H9 (cell line): ENCODE measurements at regions not wholly inside any gene's neighbourhood (a gene's known extent, or its start where the extent isn't known, plus 50 kb on each side); places are given as distances from the start of the nearest gene placed in this dataset.

ENCODE experiments used
- DNase-seq: peaks from one replicate; pipeline ENCODE4 v3.0.0-alpha.2; 2017
- H2AFZ ChIP-seq: one replicate; pipeline ENCODE4 v1.6.1; 2013; ENCODE audit warnings: mild to moderate bottlenecking, low read length, control low read depth, moderate library complexity
- H2AK5ac ChIP-seq: 2 replicates; pipeline ENCODE4 v1.6.1; 2013; ENCODE audit warnings: low read length, control low read depth, mixed read lengths; ENCODE audit not compliant: insufficient read length
- H2BK120ac ChIP-seq: one replicate; pipeline ENCODE4 v1.6.1; 2013; ENCODE audit warnings: low read depth, mild to moderate bottlenecking, low read length, control low read depth, inconsistent platforms; ENCODE audit not compliant: poor library complexity, severe bottlenecking
- H2BK12ac ChIP-seq: 2 replicates; pipeline ENCODE4 v1.6.1; 2013; ENCODE audit warnings: low read length, control low read depth, mixed read lengths, low read depth; ENCODE audit not compliant: insufficient read length
- H2BK15ac ChIP-seq: 2 replicates; pipeline ENCODE4 v1.6.1; 2013; ENCODE audit warnings: low read depth, low read length, control low read depth
- H2BK20ac ChIP-seq: one replicate; pipeline ENCODE4 v1.6.1; 2013; ENCODE audit warnings: low read depth, mild to moderate bottlenecking, low read length, control low read depth, inconsistent platforms; ENCODE audit not compliant: poor library complexity, severe bottlenecking
- H2BK5ac ChIP-seq: 2 replicates; pipeline ENCODE4 v1.6.1; 2013; ENCODE audit warnings: low read length, control low read depth, mixed read lengths; ENCODE audit not compliant: insufficient read length
- H3K14ac ChIP-seq: 2 replicates; pipeline ENCODE4 v1.6.1; 2013; ENCODE audit warnings: low read length, control low read depth; ENCODE audit not compliant: insufficient read depth
- H3K18ac ChIP-seq: 2 replicates; pipeline ENCODE4 v1.6.1; 2013; ENCODE audit warnings: low read depth, mild to moderate bottlenecking, mixed read lengths, low read length, control low read depth; ENCODE audit not compliant: insufficient read length
- H3K23ac ChIP-seq: 2 replicates; pipeline ENCODE4 v1.6.1; 2013; ENCODE audit warnings: low read length, control low read depth, mixed read lengths, low read depth; ENCODE audit not compliant: insufficient read length
- H3K23me2 ChIP-seq: 2 replicates; pipeline ENCODE4 v1.6.1; 2013; ENCODE audit warnings: low read depth, mild to moderate bottlenecking, mixed read lengths, low read length, control low read depth; ENCODE audit not compliant: insufficient read length, poor library complexity, severe bottlenecking
- H3K27ac ChIP-seq: 2 replicates; pipeline ENCODE4 v1.5.1; 2013; ENCODE audit warnings: low read length, control low read depth, mixed read lengths, low read depth; ENCODE audit not compliant: insufficient read length
- H3K27me3 ChIP-seq: 2 replicates; pipeline ENCODE4 v1.6.1; 2013; ENCODE audit warnings: low read length, control low read depth, inconsistent platforms; ENCODE audit not compliant: insufficient read depth
- H3K4ac ChIP-seq: 2 replicates; pipeline ENCODE4 v1.6.1; 2013; ENCODE audit warnings: low read depth, mild to moderate bottlenecking, control low read depth, inconsistent platforms, low read length, moderate library complexity
- H3K4me1 ChIP-seq: 2 replicates; pipeline ENCODE4 v1.6.1; 2013; ENCODE audit warnings: low read length, control low read depth, inconsistent platforms; ENCODE audit not compliant: insufficient read depth
- H3K4me2 ChIP-seq: 2 replicates; pipeline ENCODE4 v1.6.1; 2013; ENCODE audit warnings: low read length, control low read depth, mixed read lengths; ENCODE audit not compliant: insufficient read length, insufficient read depth
- H3K56ac ChIP-seq: 2 replicates; pipeline ENCODE4 v1.6.1; 2013; ENCODE audit warnings: low read depth, mild to moderate bottlenecking, mixed read lengths, low read length, control low read depth; ENCODE audit not compliant: insufficient read length
- H3K79me1 ChIP-seq: 2 replicates; pipeline ENCODE4 v1.6.1; 2013; ENCODE audit warnings: low read depth, mild to moderate bottlenecking, moderate library complexity, low read length, control low read depth, inconsistent platforms; ENCODE audit not compliant: insufficient read depth, poor library complexity, severe bottlenecking
- H3K79me2 ChIP-seq: 2 replicates; pipeline ENCODE4 v1.6.1; 2013; ENCODE audit warnings: low read length, control low read depth, inconsistent platforms; ENCODE audit not compliant: insufficient read depth
- H3K9ac ChIP-seq: 2 replicates; pipeline ENCODE4 v1.6.1; 2013; ENCODE audit warnings: low read length, control low read depth, mixed read lengths; ENCODE audit not compliant: insufficient read length; ENCODE audit errors: extremely low read depth
- H3K9me3 ChIP-seq: one replicate; pipeline ENCODE4 v1.6.1; 2013; ENCODE audit warnings: low read depth, low read length, inconsistent platforms; ENCODE audit not compliant: control insufficient read depth
- H3T11ph ChIP-seq: one replicate; pipeline ENCODE4 v1.6.1; 2013; ENCODE audit warnings: mild to moderate bottlenecking, low read length, control low read depth, inconsistent platforms
- H4K20me1 ChIP-seq: one replicate; pipeline ENCODE4 v1.6.1; 2013; ENCODE audit not compliant: control insufficient read depth, insufficient read length, insufficient read depth
- H4K5ac ChIP-seq: 2 replicates; pipeline ENCODE4 v1.6.1; 2013; ENCODE audit warnings: low read depth, mild to moderate bottlenecking, mixed read lengths, low read length, control low read depth; ENCODE audit not compliant: insufficient read length
- H4K8ac ChIP-seq: replicated peaks from 2 replicates; pipeline ENCODE4 v1.6.1; 2013; ENCODE audit warnings: low read length, control low read depth, mixed read lengths, low read depth; ENCODE audit not compliant: insufficient read length
- H4K91ac ChIP-seq: 2 replicates; pipeline ENCODE4 v1.6.1; 2013; ENCODE audit warnings: low read depth, mild to moderate bottlenecking, moderate library complexity, mixed read lengths, low read length, control low read depth; ENCODE audit not compliant: insufficient read length
- H3K27ac Mint-ChIP-seq, 3 experiments: 2 replicates in 2 of 3; 3 replicates in 1 of 3; pipeline ENCODE4 v1.8.0; 2020 to 2021; ENCODE audit warnings: mixed read lengths in 3 of 3, mild to moderate bottlenecking in 1 of 3, moderate library complexity in 1 of 3
- H3K27me3 Mint-ChIP-seq: 2 replicates; pipeline ENCODE4 v1.8.0; 2021; ENCODE audit warnings: low read depth, mild to moderate bottlenecking, moderate library complexity, mixed read lengths
- H3K36me3 Mint-ChIP-seq, 3 experiments: 2 replicates in 2 of 3; 3 replicates in 1 of 3; pipeline ENCODE4 v1.8.0; 2020 to 2021; ENCODE audit warnings: low read depth in 3 of 3, mixed read lengths in 3 of 3; ENCODE audit not compliant: insufficient read depth in 1 of 3
- H3K4me1 Mint-ChIP-seq, 2 experiments: 2 replicates each; pipeline ENCODE4 v1.8.0; 2020; ENCODE audit warnings: mixed read lengths in 2 of 2
- H3K4me3 Mint-ChIP-seq, 2 experiments: 2 replicates in 1 of 2; 3 replicates in 1 of 2; pipeline ENCODE4 v1.8.0; 2020 to 2021; ENCODE audit warnings: mild to moderate bottlenecking in 2 of 2, mixed read lengths in 2 of 2, moderate library complexity in 1 of 2
- H3K9me3 Mint-ChIP-seq, 2 experiments: 2 replicates in 1 of 2; 3 replicates in 1 of 2; pipeline ENCODE4 v1.8.0; 2020; ENCODE audit warnings: mild to moderate bottlenecking in 2 of 2, mixed read lengths in 2 of 2, moderate library complexity in 1 of 2
- WGBS: extraction: QIAGEN DNeasy Blood & Tissue Kit; methylation state at CpG from one replicate; pipeline ENCODE4 v1.1.7; 2013; ENCODE audit warnings: missing lambda C conversion rate, low lambda C conversion rate, mixed read lengths; ENCODE audit not compliant: insufficient read length; ENCODE audit errors: extremely low coverage; 5-methylcytosine and 5-hydroxymethylcytosine counted together
- TF ChIP-seq, protein P1 (sequence below): fragments of 200-600 bp; sonication (generic); conservative IDR thresholded peaks from 3 replicates; pipeline ENCODE4 v1.8.0; 2021; ENCODE audit warnings: antibody characterized with exemption, mild to moderate bottlenecking

DNA sequence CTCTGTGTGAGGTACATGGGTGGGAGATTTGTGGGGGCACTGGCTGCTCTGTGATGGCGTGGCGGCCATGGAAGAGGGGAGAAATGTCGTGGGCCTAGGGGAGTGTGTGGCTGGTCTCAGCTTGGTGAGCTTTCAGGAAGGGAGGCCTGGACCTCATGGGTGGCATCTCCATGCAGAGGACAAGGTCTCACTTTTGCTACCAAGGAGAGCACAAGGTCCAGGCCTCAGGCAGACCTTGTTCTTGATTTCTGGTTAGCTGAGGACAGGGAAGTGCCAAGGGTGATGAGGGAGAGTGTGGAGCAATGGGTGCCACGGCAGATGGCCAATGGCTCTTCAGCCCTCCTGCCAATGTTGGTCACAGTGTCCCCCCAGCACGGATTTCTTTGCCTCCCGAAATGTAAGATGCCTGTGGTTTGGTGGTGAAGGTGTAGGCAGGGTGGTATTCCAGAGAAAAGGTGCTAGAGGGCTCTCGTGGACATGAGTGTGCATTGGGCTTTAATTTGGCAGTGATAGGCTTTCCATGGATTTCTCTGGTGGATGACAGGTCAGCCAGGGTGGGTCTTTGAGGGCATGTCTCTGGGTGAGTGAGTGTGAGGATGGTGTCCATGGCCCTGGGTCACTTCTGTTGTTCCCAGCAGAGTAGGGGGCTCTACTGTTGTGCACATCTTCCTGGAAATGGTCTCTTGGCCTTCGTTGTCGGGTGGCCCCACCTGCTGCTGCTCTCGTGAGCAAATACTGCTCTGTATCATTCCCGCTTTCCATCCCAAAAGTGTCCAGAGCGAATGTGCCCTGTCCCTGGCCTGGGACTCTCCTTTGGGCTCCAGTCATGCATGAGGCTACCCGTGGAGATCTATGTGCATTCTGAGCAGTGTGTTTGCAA lies 108.0 kb downstream of the SNRPN start:
- no peak overlapping the region for H3K4ac ChIP-seq
- no peak overlapping the region for H2AK5ac ChIP-seq
- no peak overlapping the region for H4K8ac ChIP-seq
- Mint-ChIP-seq H3K36me3 (peaks cover 100% of the 10 kb centered on the region in 3 experiments), H3K4me3 (no peak overlapping the region), H3K9me3 (peaks cover 98 to 100% of the 10 kb centered on the region in 2 experiments), H3K4me1 (no peaks in the 10 kb centered on the region), H3K27me3 (peaks cover 15% of the 10 kb centered on the region), H3K27ac (peak overlapping the region in 2 of 3 experiments; percentile 67 to 68; a peak in 2 of 7 replicates)
- no peak overlapping the region for H2BK5ac ChIP-seq
- H3K9me3 ChIP-seq = peaks cover 100% of the 10 kb centered on the region
- no peak overlapping the region for H2AFZ ChIP-seq
- no peak for DNase-seq
- H3T11ph ChIP-seq = no peak overlapping the region
- no peaks in the 10 kb centered on the region for H3K27me3 ChIP-seq
- no peak overlapping the region for H3K23ac ChIP-seq
- H3K79me2 ChIP-seq = peaks cover 1% of the 10 kb centered on the region; the same call in 1 of the 2 replicates
- H3K18ac ChIP-seq = no peak overlapping the region
- no peak overlapping the region for H4K91ac ChIP-seq
- no peak overlapping the region for H3K4me2 ChIP-seq
- H3K9ac ChIP-seq = no peak overlapping the region
- no peak overlapping the region for H3K56ac ChIP-seq
- H3K14ac ChIP-seq = no peak overlapping the region
- H3K23me2 ChIP-seq = no peaks in the 10 kb centered on the region
- H2BK15ac ChIP-seq = no peak overlapping the region
- H3K27ac ChIP-seq = no peak overlapping the region
- TF ChIP-seq, protein P1, sequence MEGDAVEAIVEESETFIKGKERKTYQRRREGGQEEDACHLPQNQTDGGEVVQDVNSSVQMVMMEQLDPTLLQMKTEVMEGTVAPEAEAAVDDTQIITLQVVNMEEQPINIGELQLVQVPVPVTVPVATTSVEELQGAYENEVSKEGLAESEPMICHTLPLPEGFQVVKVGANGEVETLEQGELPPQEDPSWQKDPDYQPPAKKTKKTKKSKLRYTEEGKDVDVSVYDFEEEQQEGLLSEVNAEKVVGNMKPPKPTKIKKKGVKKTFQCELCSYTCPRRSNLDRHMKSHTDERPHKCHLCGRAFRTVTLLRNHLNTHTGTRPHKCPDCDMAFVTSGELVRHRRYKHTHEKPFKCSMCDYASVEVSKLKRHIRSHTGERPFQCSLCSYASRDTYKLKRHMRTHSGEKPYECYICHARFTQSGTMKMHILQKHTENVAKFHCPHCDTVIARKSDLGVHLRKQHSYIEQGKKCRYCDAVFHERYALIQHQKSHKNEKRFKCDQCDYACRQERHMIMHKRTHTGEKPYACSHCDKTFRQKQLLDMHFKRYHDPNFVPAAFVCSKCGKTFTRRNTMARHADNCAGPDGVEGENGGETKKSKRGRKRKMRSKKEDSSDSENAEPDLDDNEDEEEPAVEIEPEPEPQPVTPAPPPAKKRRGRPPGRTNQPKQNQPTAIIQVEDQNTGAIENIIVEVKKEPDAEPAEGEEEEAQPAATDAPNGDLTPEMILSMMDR = no peak
- H2BK20ac ChIP-seq = no peak overlapping the region
- no peaks in the 10 kb centered on the region for H3K79me1 ChIP-seq
- H4K5ac ChIP-seq = no peak overlapping the region
- no peak overlapping the region for H2BK120ac ChIP-seq
- no CpG with 5 or more reads among the region's 13 CpGs for WGBS
- H3K4me1 ChIP-seq = no peaks in the 10 kb centered on the region
- no peak overlapping the region for H2BK12ac ChIP-seq
- H4K20me1 ChIP-seq = no peaks in the 10 kb centered on the region
